ENCODE measurements at regions not wholly inside any gene's neighbourhood (a gene's known extent, or its start where the extent isn't known, plus 50 kb on each side); places are given as distances from the start of the nearest gene placed in this dataset.
"Not testable (repeated sequence)": the region's sequence is repeated elsewhere in the genome, so short reads cannot be mapped to it uniquely, and the experiment has no call there.

- H3K27ac ChIP-seq (ENCODE audit: low read length); H4K20me1 ChIP-seq (ENCODE audit: insufficient read depth, low read depth, low read length); H3K27me3 ChIP-seq (ENCODE audit: low read length); DNase-seq; H3K9me2 ChIP-seq (replicated peaks; ENCODE audit: insufficient read depth, low read length); H3K36me3 ChIP-seq (ENCODE audit: insufficient read depth, low read length); H2AFZ ChIP-seq (ENCODE audit: low read length); H3K4me2 ChIP-seq (ENCODE audit: low read depth, low read length, poor library complexity, severe bottlenecking); H3K79me2 ChIP-seq (ENCODE audit: low read length); H3K9ac ChIP-seq (ENCODE audit: low read length); H3K9me3 ChIP-seq (ENCODE audit: low read length); H3K4me3 ChIP-seq (ENCODE audit: low read length); H3K4me1 ChIP-seq (ENCODE audit: low read length): not testable (repeated sequence)
Observed at GRCh38 chr6:27047725-27048124, 199.8 kb upstream of the PRSS16 start.

GRCh38 chr6:27049863-27050781 lies 197.4 kb upstream of the PRSS16 start:
- H3K27ac ChIP-seq (ENCODE audit: low read length) = no peak overlapping the region
- H3K27me3 ChIP-seq (ENCODE audit: low read length) = no peaks in the 10 kb centered on the region
- no peak for DNase-seq
- no peak overlapping the region for H2AFZ ChIP-seq (ENCODE audit: low read length)
- no peak overlapping the region for H3K4me3 ChIP-seq (ENCODE audit: low read length)
- no peaks in the 10 kb centered on the region for H3K9me3 ChIP-seq (ENCODE audit: low read length)
- no peaks in the 10 kb centered on the region for H3K36me3 ChIP-seq (ENCODE audit: insufficient read depth, low read length)
- no peaks in the 10 kb centered on the region for H3K9me2 ChIP-seq (replicated peaks; ENCODE audit: insufficient read depth, low read length)
- H3K4me2 ChIP-seq (ENCODE audit: low read depth, low read length, poor library complexity, severe bottlenecking) = no peak overlapping the region
- H3K4me1 ChIP-seq (ENCODE audit: low read length) = no peaks in the 10 kb centered on the region
- H3K9ac ChIP-seq (ENCODE audit: low read length) = no peak overlapping the region
- no peaks in the 10 kb centered on the region for H4K20me1 ChIP-seq (ENCODE audit: insufficient read depth, low read depth, low read length)
- H3K79me2 ChIP-seq (ENCODE audit: low read length) = no peaks in the 10 kb centered on the region

GRCh38 chr6:27052082-27052730 lies 195.3 kb upstream of the PRSS16 start:
- not testable (repeated sequence) for H3K36me3 ChIP-seq (ENCODE audit: insufficient read depth, low read length); H3K79me2 ChIP-seq (ENCODE audit: low read length); H3K27ac ChIP-seq (ENCODE audit: low read length); H4K20me1 ChIP-seq (ENCODE audit: insufficient read depth, low read depth, low read length); H3K9me2 ChIP-seq (replicated peaks; ENCODE audit: insufficient read depth, low read length); H3K9ac ChIP-seq (ENCODE audit: low read length); H3K4me2 ChIP-seq (ENCODE audit: low read depth, low read length, poor library complexity, severe bottlenecking); H3K27me3 ChIP-seq (ENCODE audit: low read length); H2AFZ ChIP-seq (ENCODE audit: low read length); H3K4me1 ChIP-seq (ENCODE audit: low read length); DNase-seq; H3K4me3 ChIP-seq (ENCODE audit: low read length); H3K9me3 ChIP-seq (ENCODE audit: low read length)

- no peaks in the 10 kb centered on the region for H3K9me3 ChIP-seq (ENCODE audit: low read length)
- no peak overlapping the region for H3K4me2 ChIP-seq (ENCODE audit: low read depth, low read length, poor library complexity, severe bottlenecking)
- H2AFZ ChIP-seq (ENCODE audit: low read length) = no peak overlapping the region
- no peak overlapping the region for H3K27ac ChIP-seq (ENCODE audit: low read length)
- H3K4me3 ChIP-seq (ENCODE audit: low read length) = no peak overlapping the region
- no peaks in the 10 kb centered on the region for H3K36me3 ChIP-seq (ENCODE audit: insufficient read depth, low read length)
- no peaks in the 10 kb centered on the region for H3K4me1 ChIP-seq (ENCODE audit: low read length)
- no peaks in the 10 kb centered on the region for H3K9me2 ChIP-seq (replicated peaks; ENCODE audit: insufficient read depth, low read length)
- H4K20me1 ChIP-seq (ENCODE audit: insufficient read depth, low read depth, low read length) = no peaks in the 10 kb centered on the region
- H3K27me3 ChIP-seq (ENCODE audit: low read length) = no peaks in the 10 kb centered on the region; the same call in 1 of the 2 replicates
- no peaks in the 10 kb centered on the region for H3K79me2 ChIP-seq (ENCODE audit: low read length)
- DNase-seq = no peak
- no peak overlapping the region for H3K9ac ChIP-seq (ENCODE audit: low read length)
Observed at GRCh38 chr6:27052731-27053082, 194.8 kb upstream of the PRSS16 start.

- no peaks in the 10 kb centered on the region for H3K9me2 ChIP-seq (replicated peaks; ENCODE audit: insufficient read depth, low read length)
- no peak overlapping the region for H2AFZ ChIP-seq (ENCODE audit: low read length)
- no peak overlapping the region for H3K4me3 ChIP-seq (ENCODE audit: low read length)
- no peaks in the 10 kb centered on the region for H3K4me1 ChIP-seq (ENCODE audit: low read length)
- H3K27ac ChIP-seq (ENCODE audit: low read length) = no peak overlapping the region
- DNase-seq = no peak
- no peak overlapping the region for H3K4me2 ChIP-seq (ENCODE audit: low read depth, low read length, poor library complexity, severe bottlenecking)
- H3K79me2 ChIP-seq (ENCODE audit: low read length) = no peaks in the 10 kb centered on the region
- H3K27me3 ChIP-seq (ENCODE audit: low read length) = no peaks in the 10 kb centered on the region; the same call in 1 of the 2 replicates
- no peaks in the 10 kb centered on the region for H3K36me3 ChIP-seq (ENCODE audit: insufficient read depth, low read length)
- no peaks in the 10 kb centered on the region for H3K9me3 ChIP-seq (ENCODE audit: low read length)
- H4K20me1 ChIP-seq (ENCODE audit: insufficient read depth, low read depth, low read length) = no peaks in the 10 kb centered on the region
- H3K9ac ChIP-seq (ENCODE audit: low read length) = no peak overlapping the region
Observed at GRCh38 chr6:27053738-27054137, 193.8 kb upstream of the PRSS16 start.

GRCh38 chr6:27056615-27057014 lies 190.9 kb upstream of the PRSS16 start:
- H4K20me1 ChIP-seq (ENCODE audit: insufficient read depth, low read depth, low read length) = no peaks in the 10 kb centered on the region
- no peaks in the 10 kb centered on the region for H3K9me3 ChIP-seq (ENCODE audit: low read length)
- no peaks in the 10 kb centered on the region for H3K4me1 ChIP-seq (ENCODE audit: low read length)
- DNase-seq = no peak
- H3K9me2 ChIP-seq (replicated peaks; ENCODE audit: insufficient read depth, low read length) = no peaks in the 10 kb centered on the region
- H3K4me2 ChIP-seq (ENCODE audit: low read depth, low read length, poor library complexity, severe bottlenecking) = no peak overlapping the region
- no peak overlapping the region for H3K9ac ChIP-seq (ENCODE audit: low read length)
- no peaks in the 10 kb centered on the region; the same call in 1 of the 2 replicates for H3K27me3 ChIP-seq (ENCODE audit: low read length)
- H3K79me2 ChIP-seq (ENCODE audit: low read length) = no peaks in the 10 kb centered on the region
- H3K4me3 ChIP-seq (ENCODE audit: low read length) = no peak overlapping the region
- no peak overlapping the region for H2AFZ ChIP-seq (ENCODE audit: low read length)
- no peaks in the 10 kb centered on the region for H3K36me3 ChIP-seq (ENCODE audit: insufficient read depth, low read length)
- no peak overlapping the region for H3K27ac ChIP-seq (ENCODE audit: low read length)

GRCh38 chr6:27059621-27060425 lies 187.7 kb upstream of the PRSS16 start:
- no peak overlapping the region for H2AFZ ChIP-seq (ENCODE audit: low read length)
- no peak overlapping the region for H3K27ac ChIP-seq (ENCODE audit: low read length)
- no peaks in the 10 kb centered on the region for H3K79me2 ChIP-seq (ENCODE audit: low read length)
- H3K9me3 ChIP-seq (ENCODE audit: low read length) = no peaks in the 10 kb centered on the region
- no peaks in the 10 kb centered on the region for H4K20me1 ChIP-seq (ENCODE audit: insufficient read depth, low read depth, low read length)
- H3K9me2 ChIP-seq (replicated peaks; ENCODE audit: insufficient read depth, low read length) = no peaks in the 10 kb centered on the region
- no peak for DNase-seq
- no peaks in the 10 kb centered on the region; the same call in 1 of the 2 replicates for H3K27me3 ChIP-seq (ENCODE audit: low read length)
- H3K4me1 ChIP-seq (ENCODE audit: low read length) = no peaks in the 10 kb centered on the region
- H3K4me3 ChIP-seq (ENCODE audit: low read length) = no peak overlapping the region
- H3K36me3 ChIP-seq (ENCODE audit: insufficient read depth, low read length) = no peaks in the 10 kb centered on the region
- no peak overlapping the region for H3K4me2 ChIP-seq (ENCODE audit: low read depth, low read length, poor library complexity, severe bottlenecking)
- H3K9ac ChIP-seq (ENCODE audit: low read length) = no peak overlapping the region
